Epithelial cell of prostate (primary cell): ENCODE measurements at regions not wholly inside any gene's neighbourhood (a gene's known extent, or its start where the extent isn't known, plus 50 kb on each side); places are given as distances from the start of the nearest gene placed in this dataset.

ENCODE experiments used
- DNase-seq: peaks from one replicate; pipeline ENCODE4 v3.0.0-alpha.2; 2011; ENCODE audit warnings: low read depth, low spot score
- H3K27ac ChIP-seq: fragments of 450-650 bp; 2 replicates; pipeline ENCODE4 v1.5.1; 2017; ENCODE audit warnings: mild to moderate bottlenecking

GRCh38 chr17:34874478-34874877, 86.8 kb downstream of the CCT6B start:
- DNase-seq, result no peak
- no peak overlapping the region for H3K27ac ChIP-seq

GRCh38 chr17:34872640-34873039, 88.6 kb downstream of the CCT6B start:
- no peak for DNase-seq
- H3K27ac ChIP-seq, result no peak overlapping the region

DNA sequence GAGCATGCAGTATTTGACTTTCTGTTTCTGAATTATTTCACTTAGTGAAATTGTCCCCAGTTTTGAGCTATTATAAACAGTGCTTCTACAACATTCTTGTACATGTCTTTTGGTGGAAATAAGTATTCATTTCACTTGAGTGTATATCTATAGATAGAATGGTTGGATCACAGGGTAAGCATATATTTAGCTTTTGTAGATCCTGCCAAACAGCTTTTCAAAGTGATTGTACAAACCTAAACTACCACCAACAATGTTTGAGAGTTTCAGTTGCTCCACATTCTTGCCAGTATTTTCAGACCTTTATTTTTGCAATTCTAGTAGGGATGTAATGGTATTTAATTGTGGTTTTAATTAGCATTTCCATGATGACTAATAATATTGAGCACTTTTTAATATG, 91.6 kb downstream of the CCT6B start:
- no peak overlapping the region for H3K27ac ChIP-seq
- no peak for DNase-seq

DNA sequence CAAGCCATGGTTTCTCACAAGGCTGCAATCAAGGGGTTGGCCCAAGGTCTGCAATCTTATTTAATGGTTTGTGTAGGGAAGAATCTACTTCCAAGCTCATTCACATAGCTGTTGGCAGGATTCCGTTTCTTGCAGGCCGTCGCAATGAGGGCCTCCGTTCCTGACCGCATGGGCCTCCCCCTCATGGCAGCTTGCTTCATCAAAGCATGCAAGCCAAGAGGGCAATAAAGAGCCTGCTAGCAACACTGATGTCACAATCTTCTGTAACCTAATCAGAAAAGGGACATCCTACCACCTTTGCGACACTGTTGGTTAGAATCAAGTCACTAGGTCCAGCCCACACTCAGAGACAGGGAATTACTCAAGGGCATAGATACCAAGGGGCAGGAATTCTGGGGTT, 95.5 kb downstream of the CCT6B start:
- DNase-seq, result no peak
- H3K27ac ChIP-seq, result no peak overlapping the region

DNA sequence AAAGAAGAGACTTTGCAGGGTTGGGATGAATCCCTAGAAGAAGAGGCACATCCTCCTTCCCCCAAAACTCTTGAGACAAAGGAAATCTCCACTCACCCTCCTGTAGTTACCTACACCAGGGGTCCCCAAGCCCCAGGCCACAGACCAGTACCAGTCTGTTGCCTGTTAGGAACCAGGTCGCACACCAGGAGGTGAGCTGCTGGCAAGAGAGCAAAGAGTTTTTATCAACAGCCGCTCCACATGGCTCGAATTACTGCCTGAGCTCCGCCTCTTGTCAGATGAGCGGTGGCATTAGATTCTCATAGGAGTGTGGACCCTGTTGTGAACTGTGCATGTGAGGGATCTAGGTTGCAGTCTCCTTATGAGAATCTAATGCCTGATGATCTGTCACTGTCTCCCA, 98.9 kb downstream of the CCT6B start:
- no peak for DNase-seq
- no peak overlapping the region for H3K27ac ChIP-seq

GRCh38 chr17:34861864-34862263, 99.4 kb downstream of the CCT6B start:
- DNase-seq, result no peak
- H3K27ac ChIP-seq, result no peak overlapping the region

DNA sequence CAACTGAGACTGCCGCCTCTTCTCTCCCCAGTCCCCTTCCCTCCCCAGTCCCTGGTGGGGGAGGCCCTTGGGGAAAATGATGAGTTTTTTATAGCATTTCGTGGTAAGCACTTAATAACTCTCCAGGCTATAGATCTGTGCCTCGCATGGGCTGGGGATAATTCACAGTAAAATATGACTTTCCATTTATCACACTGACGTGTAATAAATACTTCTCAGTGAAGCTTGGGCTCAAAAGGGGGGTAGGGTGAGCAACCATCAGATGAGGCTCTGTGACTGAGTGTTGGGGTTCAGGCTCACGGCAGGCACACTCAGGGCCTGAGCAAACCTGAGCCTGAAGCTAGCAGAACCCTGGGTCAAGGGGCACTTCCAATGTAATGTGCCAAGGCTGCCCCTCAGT, 101.6 kb downstream of the CCT6B start:
- DNase-seq, result no peak
- H3K27ac ChIP-seq, result no peak overlapping the region

DNA sequence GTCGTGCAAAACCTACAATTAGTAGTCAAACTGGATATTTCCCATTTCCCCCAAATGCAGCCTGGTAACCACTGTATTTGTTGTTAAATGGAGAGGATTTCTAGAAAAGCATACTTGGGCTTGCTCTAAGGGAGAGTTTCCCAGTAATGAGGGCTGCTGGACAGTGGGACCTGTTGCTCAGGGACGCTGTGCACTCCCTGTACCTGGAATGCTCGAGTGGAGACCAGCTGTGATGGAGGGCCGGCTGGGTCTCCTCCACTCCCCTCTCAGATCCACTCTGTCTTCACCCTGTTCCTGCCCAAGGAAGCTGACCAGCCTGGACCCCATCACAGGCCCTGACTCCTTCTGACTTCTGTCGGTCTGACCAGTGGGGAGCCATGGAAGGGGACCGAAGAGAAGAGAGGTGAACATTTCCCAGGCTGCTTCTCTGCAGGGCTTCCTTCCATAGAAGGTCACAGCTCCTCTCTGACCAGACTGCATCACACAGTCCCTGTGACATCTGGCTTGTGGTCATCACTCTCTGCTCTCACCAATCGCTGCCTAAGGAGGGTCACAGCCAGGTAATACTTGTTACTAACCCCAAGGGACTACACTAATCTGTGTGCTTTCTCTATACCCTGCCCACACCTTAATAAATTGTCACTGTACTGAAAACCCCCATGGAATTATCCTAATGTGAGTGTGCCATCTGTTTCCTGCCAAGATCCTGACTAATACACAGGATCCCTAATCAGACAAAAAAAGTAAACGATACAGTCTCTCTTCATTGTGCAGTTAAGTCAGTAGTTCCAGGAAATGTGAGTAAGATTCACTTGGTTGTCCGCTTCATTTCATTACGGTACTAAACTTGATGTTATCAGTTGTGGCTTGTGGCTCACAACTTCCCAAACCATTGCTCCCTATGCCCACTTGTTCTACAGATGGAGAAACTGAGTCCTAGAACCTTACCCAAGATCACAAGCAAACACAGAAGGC, 102.4 kb downstream of the CCT6B start:
- DNase-seq, result no peak
- no peak overlapping the region for H3K27ac ChIP-seq

- no peak for DNase-seq
- H3K27ac ChIP-seq, result no peak overlapping the region
Observed at GRCh38 chr17:34853924-34854323, 107.3 kb downstream of the CCT6B start.

DNA sequence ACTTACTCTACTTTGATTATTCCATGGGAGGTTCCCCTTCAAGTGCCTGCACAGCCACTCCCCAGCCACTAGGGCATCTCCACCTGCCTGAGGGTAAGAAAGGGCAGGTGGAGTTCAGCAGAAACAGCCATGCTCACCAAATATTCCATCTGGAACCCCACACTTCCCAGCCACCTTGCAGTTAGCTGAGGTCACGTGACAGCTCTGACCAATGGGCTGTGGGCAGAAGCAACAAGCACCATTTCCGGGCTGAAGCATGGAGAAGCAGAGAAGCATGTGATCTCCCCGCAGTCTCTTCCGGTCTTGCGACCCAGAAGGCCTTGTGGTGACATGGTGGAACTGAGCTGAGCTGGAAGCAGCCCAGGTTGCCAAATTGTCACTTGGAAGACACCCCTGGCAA, 108.6 kb downstream of the CCT6B start:
- DNase-seq, result no peak
- no peak overlapping the region for H3K27ac ChIP-seq

GRCh38 chr17:34851961-34852540, 109.2 kb downstream of the CCT6B start:
- H3K27ac ChIP-seq, result no peak overlapping the region

DNA sequence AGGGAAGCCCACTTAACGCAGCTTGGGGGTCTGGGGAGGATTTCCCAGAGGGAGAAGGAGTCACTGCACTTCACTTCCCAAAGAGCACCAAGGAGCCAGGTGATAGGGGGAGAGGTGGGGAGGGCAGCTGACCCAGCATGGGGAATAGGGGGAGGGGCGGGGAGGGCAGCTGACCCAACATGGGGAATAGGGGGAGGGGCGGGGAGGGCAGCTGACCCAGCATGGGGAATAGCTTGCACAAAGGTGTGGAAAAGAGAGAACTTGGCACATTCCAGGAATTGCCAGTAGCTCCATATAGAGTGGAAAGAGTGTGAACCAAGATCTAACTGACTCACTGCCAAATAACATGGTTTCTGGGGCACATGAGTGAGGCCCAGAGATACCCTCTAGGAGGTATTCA, 110.3 kb downstream of the CCT6B start:
- no peak for DNase-seq
- H3K27ac ChIP-seq, result no peak overlapping the region

More at GRCh38 chr17:34851961-34852540, 109.2 kb downstream of the CCT6B start:
- DNase-seq, result no peak

DNA sequence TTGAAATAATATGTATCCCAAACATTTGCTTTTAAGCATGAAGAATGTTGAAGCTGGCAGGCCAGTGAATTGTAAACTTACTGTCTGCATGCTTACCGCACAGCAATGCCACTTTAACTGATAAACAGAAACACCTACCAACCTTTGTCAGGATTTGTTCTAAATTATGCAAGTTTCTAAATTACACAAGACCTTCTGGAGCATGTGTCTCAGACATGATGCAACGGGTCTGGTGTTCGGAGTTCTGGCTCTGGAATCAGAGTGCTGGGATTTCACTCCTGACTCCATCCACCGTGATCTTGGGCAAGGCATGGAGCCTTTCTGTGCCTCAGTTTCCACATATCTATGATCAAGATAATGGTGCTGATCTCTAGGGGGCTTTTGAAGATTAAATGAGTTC, 111.2 kb downstream of the CCT6B start:
- DNase-seq, result no peak
- H3K27ac ChIP-seq, result no peak overlapping the region

DNA sequence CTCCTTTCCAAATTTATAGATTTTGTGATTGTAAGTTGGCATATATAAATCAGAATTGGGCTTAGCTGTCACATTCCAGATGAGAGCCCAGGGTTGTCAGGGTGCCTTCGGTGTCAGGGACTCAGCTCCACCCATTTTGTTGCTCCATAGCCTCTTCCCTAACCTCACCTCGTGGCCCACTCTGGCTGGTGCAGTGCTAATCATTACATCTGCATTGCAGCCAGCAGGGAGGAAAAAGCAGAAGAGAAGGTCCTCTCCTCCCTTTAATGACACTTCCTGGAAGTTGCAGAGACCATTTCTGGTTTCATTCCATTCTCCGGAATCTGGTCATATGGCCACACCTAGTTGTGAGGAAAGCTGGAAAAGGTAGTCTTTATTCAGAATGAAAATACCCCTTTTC, 113.3 kb downstream of the CCT6B start:
- no peak for DNase-seq

DNA sequence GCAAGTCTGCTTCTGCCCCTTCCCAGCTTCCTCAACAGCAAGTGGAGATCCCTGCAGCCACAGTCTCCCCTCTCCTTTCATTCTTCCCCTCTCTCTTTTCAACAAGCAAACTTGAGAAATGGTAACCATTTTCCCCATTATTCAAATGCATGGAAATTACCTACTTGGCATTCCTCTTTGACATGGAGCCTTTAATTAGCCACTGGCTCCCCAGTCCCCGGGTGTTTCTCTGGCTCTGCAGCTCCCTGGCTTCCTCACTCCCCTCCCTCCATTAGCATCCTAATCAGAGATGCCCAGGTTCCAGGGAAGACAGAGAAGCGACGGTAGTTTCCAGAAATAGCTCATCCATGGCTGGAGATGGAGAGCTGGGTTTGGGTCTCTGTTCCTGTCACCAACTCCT, 116.0 kb downstream of the CCT6B start:
- no peak for DNase-seq
- no peak overlapping the region for H3K27ac ChIP-seq

More for the DNA sequence above, 113.3 kb downstream of the CCT6B start:
- H3K27ac ChIP-seq, result no peak overlapping the region

- DNase-seq, result no peak
Observed at GRCh38 chr17:34843682-34844081, 117.6 kb downstream of the CCT6B start.

GRCh38 chr17:34842235-34842634, 119.0 kb downstream of the CCT6B start:
- no peak for DNase-seq
- H3K27ac ChIP-seq, result no peak overlapping the region

More at GRCh38 chr17:34843682-34844081, 117.6 kb downstream of the CCT6B start:
- no peak overlapping the region for H3K27ac ChIP-seq

DNA sequence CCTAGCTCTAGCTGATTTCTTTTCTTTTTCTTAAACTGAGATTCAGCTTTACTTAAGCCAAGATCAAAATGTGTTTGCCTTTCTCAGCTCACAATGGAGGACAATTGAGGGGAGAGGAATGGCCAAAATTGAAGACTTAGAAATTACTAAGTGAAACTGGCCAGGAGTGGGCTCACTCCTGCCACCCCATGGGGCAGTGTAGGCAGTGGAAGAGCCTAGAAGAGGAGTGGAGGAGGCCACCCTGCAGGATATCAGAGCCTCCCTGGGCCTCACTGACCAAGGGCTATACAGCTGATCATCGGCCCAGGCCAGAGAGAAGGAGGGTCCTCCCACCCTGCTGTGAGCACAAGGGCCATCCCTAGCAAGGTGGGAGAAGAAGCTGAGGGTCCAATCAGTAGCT, 119.8 kb downstream of the CCT6B start:
- no peak for DNase-seq
- no peak overlapping the region for H3K27ac ChIP-seq

DNA sequence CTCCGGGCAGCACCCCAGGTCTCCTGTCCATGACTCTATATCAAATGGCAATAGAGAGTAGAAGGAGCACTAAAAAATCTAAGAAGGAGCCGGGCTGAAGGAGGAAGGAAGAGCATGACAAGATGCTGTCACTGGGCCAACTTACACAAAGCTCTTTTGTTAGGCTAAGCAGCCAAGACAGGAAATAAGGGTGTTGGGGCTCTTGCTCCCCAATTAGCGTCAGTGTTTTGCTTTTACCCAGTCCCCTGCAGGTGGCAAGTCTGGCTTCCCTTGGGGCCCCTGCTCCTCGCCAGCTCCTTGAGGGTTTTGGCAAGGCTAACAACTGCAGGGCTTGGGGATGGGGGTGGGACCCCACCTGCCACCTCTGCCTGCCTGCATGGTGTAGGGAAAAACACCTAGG, 120.5 kb downstream of the CCT6B start:
- no peak for DNase-seq
- H3K27ac ChIP-seq, result no peak overlapping the region

DNA sequence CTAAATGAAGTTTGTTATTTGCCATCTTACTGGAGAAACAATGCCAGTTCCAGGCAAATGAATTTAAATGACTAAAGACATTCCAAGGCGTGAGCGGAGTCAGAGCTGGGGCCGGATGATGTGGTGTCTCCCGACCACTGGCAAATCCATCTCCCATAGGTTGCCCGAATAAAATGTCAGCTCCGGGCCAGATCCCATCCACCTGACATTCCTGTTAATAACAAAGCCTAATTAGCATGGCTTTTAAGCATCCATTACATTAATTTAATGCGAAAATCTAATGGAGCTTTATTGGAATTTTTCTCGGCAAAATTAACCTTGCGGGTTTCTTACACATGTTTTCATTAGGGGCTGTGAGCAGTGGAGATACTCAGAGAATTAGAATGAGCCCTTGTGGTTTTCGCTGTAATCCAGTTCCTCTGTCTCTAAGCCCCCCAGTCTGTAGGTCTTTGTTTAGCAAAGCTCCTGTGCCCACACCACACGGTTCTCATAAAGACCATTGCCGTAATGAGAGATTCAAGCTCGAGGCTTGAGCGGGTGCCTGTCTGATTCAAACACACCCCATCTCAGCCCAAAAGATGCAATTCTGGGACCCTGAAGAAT, 123.3 kb downstream of the CCT6B start:
- no peak for DNase-seq
- no peak overlapping the region for H3K27ac ChIP-seq

GRCh38 chr17:34832376-34832775, 128.9 kb downstream of the CCT6B start:
- H3K27ac ChIP-seq, result no peak overlapping the region
- no peak for DNase-seq
